ENCODE measurements at regions not wholly inside any gene's neighbourhood (a gene's known extent, or its start where the extent isn't known, plus 50 kb on each side); places are given as distances from the start of the nearest gene placed in this dataset.

DNA sequence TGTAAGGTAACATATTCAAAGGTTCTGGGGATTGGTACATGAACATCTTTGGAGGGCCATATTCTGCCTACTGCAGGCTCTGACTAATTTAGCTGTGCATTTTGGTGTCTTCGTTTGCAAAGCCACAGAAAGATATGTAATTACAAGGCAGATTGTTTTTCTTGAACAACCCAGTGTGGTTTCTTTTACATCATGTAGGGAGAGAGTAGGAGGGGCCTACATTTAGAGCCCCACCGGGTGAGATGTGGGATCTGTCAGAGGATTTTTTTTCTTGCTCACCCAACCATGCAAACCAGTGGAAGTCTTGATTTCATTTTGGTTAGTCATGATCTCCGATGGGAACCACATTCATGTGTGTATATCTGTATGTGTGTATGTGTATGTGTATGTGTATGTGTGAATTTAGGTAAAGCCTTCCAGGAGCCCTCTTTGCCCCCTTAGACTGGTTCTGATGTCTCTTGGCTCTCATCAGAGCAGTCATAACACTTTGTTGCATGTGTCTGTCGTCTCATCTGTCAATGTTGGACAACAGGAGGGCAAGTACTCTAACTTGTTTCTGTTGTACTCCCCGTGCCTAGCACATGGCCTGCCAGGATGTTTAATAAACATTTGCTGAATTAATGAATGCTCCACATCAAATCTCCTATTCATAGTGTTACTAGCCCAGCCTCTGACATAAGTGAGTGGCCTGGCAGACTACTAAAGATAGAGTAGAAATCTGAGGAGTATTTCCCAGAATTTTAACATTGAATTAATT, 239.9 kb downstream of the MTX2 start:
- ChIA-PET POLR2A (no interaction called here), CTCF (no interaction called here)
- no peak for DNase-seq (ENCODE audit: extremely low spot score)
- no peak for TF ChIP-seq ELF4 (IDR thresholded peaks at IDR 0.05)
- no peak for TF ChIP-seq L3MBTL2 (conservative IDR thresholded peaks at IDR 0.05)
- no peak for TF ChIP-seq TARDBP (IDR thresholded peaks at IDR 0.05)
- no peak for TF ChIP-seq ARNT (IDR thresholded peaks at IDR 0.05)
- TF ChIP-seq HDGF (IDR thresholded peaks at IDR 0.05; ENCODE audit: borderline replicate concordance) = no peak
- no peak for TF ChIP-seq PKNOX1 (IDR thresholded peaks at IDR 0.05)
- TF ChIP-seq CTBP1 (IDR thresholded peaks at IDR 0.05; ENCODE audit: borderline replicate concordance) = no peak
- no peak for TF ChIP-seq SP1 (IDR thresholded peaks at IDR 0.05)
- no peak for TF ChIP-seq ZNF384 (IDR thresholded peaks at IDR 0.05)
- no peak for TF ChIP-seq FOXK2 (IDR thresholded peaks at IDR 0.05)
- TF ChIP-seq LEF1 (IDR thresholded peaks at IDR 0.05; ENCODE audit: borderline replicate concordance) = no peak
- TF ChIP-seq SUZ12 (IDR thresholded peaks at IDR 0.05) = no peak
- TF ChIP-seq FOXA1 (IDR thresholded peaks at IDR 0.05) = no peak
- no peak for TF ChIP-seq FOXM1 (IDR thresholded peaks at IDR 0.05; ENCODE audit: borderline replicate concordance)
- TF ChIP-seq BHLHE40 (IDR thresholded peaks at IDR 0.05; ENCODE audit: borderline replicate concordance) = no peak
- TF ChIP-seq NFRKB (IDR thresholded peaks at IDR 0.05) = no peak

- CTCF ChIA-PET = interaction anchor here (1.5 kb wide), 1 partner anchor 11 kb away, joined by 3 read pairs; no protein-coding TSS in a partner anchor
- POLR2A ChIA-PET = no interaction called here
- no peak for DNase-seq (ENCODE audit: extremely low spot score)
- TF ChIP-seq SP1 (IDR thresholded peaks at IDR 0.05) (no peak), TARDBP (IDR thresholded peaks at IDR 0.05) (no peak), NFRKB (IDR thresholded peaks at IDR 0.05) (no peak), FOXM1 (IDR thresholded peaks at IDR 0.05; ENCODE audit: borderline replicate concordance) (no peak), PKNOX1 (IDR thresholded peaks at IDR 0.05) (no peak), L3MBTL2 (conservative IDR thresholded peaks at IDR 0.05) (no peak), FOXA1 (IDR thresholded peaks at IDR 0.05) (no peak), CTBP1 (IDR thresholded peaks at IDR 0.05; ENCODE audit: borderline replicate concordance) (no peak)
These were observed 245.0 kb downstream of the MTX2 start for GRCh38 chr2:176514276-176514675.

GRCh38 chr2:176514805-176515500, 245.7 kb downstream of the MTX2 start:
- POLR2A ChIA-PET = no interaction called here

DNA sequence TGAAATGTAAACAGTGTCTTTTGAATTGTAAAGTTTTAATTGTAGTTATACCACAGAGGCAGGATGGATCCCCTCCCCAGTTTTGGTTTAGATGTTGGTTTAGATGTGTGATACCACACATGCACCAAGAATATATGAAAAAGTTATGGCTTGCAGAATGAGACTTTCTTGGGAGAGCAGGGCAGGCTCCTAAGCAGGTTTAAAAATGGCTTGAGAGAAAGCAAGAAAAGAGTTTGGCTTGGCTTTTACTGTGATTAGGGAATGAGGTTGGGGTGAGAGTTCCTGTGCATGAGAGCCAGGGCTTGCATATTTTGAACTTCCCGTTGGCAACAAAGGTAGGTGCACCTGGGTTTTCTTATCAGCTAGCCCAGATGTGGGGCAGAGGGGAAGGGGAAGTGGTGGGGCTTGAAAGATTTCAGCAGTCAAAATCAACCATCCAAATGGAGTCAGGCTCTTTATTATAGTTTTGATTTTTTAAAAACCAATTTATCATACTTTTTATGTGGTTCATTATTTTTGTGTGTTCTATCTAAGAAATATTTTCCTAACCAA, 246.9 kb downstream of the MTX2 start:
- no peak for DNase-seq (ENCODE audit: extremely low spot score)
- CTCF ChIA-PET = interaction anchor here (1.3 kb wide), 1 partner anchor 14 kb away, joined by 4 read pairs; no protein-coding TSS in a partner anchor
- POLR2A ChIA-PET = no interaction called here
- TF ChIP-seq TARDBP (IDR thresholded peaks at IDR 0.05) = no peak
- no peak for TF ChIP-seq PKNOX1 (IDR thresholded peaks at IDR 0.05)
- no peak for TF ChIP-seq CTBP1 (IDR thresholded peaks at IDR 0.05; ENCODE audit: borderline replicate concordance)
- no peak for TF ChIP-seq HDGF (IDR thresholded peaks at IDR 0.05; ENCODE audit: borderline replicate concordance)
- no peak for TF ChIP-seq SP1 (IDR thresholded peaks at IDR 0.05)
- no peak for TF ChIP-seq L3MBTL2 (conservative IDR thresholded peaks at IDR 0.05)
- no peak for TF ChIP-seq FOXM1 (IDR thresholded peaks at IDR 0.05; ENCODE audit: borderline replicate concordance)
- TF ChIP-seq ZNF384 (IDR thresholded peaks at IDR 0.05) = no peak
- TF ChIP-seq NFRKB (IDR thresholded peaks at IDR 0.05) = no peak
- TF ChIP-seq ARNT (IDR thresholded peaks at IDR 0.05) = no peak
- TF ChIP-seq ELF4 (IDR thresholded peaks at IDR 0.05) = no peak
- TF ChIP-seq BHLHE40 (IDR thresholded peaks at IDR 0.05; ENCODE audit: borderline replicate concordance) = no peak
- no peak for TF ChIP-seq FOXA1 (IDR thresholded peaks at IDR 0.05)
- no peak for TF ChIP-seq LEF1 (IDR thresholded peaks at IDR 0.05; ENCODE audit: borderline replicate concordance)

More at GRCh38 chr2:176514805-176515500, 245.7 kb downstream of the MTX2 start:
- CTCF ChIA-PET = interaction anchor here (1.5 kb wide), 1 partner anchor 12 kb away, joined by 3 read pairs; no protein-coding TSS in a partner anchor
- TF ChIP-seq HDGF (IDR thresholded peaks at IDR 0.05; ENCODE audit: borderline replicate concordance) (no peak), LEF1 (IDR thresholded peaks at IDR 0.05; ENCODE audit: borderline replicate concordance) (no peak), FOXA1 (IDR thresholded peaks at IDR 0.05) (no peak), ARNT (IDR thresholded peaks at IDR 0.05) (no peak), TARDBP (IDR thresholded peaks at IDR 0.05) (no peak), SP1 (IDR thresholded peaks at IDR 0.05) (no peak), BHLHE40 (IDR thresholded peaks at IDR 0.05; ENCODE audit: borderline replicate concordance) (no peak), FOXK2 (IDR thresholded peaks at IDR 0.05) (no peak), SUZ12 (IDR thresholded peaks at IDR 0.05) (no peak), FOXM1 (IDR thresholded peaks at IDR 0.05; ENCODE audit: borderline replicate concordance) (no peak), CTBP1 (IDR thresholded peaks at IDR 0.05; ENCODE audit: borderline replicate concordance) (no peak), L3MBTL2 (conservative IDR thresholded peaks at IDR 0.05) (no peak), ZNF384 (IDR thresholded peaks at IDR 0.05) (no peak), NFRKB (IDR thresholded peaks at IDR 0.05) (no peak)
- no peak for DNase-seq (ENCODE audit: extremely low spot score)

DNA sequence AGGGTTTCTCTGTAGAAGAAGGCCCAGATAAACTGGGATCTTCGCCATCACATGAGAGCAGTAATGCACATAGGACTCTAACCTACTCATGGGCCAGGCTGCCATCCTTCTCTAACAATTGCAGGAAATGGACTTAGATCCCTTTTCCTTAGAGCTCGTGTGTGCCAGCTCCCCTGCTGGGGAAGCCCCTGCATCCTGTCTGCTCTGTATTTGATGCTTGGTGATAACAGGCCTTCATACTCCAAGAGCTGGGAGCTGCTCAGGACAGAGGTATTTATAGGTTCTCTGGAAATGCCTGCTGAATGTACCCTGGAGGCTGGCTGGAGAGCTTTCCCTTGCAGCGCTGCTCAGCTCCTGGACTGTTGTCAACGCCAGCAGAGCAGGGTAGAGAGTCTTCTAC, 249.6 kb downstream of the MTX2 start:
- ChIA-PET POLR2A (no interaction called here), CTCF (interaction anchor here (0.6 kb wide), 1 partner anchor 168 kb away, joined by 3 read pairs; no protein-coding TSS in a partner anchor)
- TF ChIP-seq LEF1 (IDR thresholded peaks at IDR 0.05; ENCODE audit: borderline replicate concordance) (no peak), BHLHE40 (IDR thresholded peaks at IDR 0.05; ENCODE audit: borderline replicate concordance) (no peak), FOXM1 (IDR thresholded peaks at IDR 0.05; ENCODE audit: borderline replicate concordance) (no peak), SP1 (IDR thresholded peaks at IDR 0.05) (no peak), ZNF384 (IDR thresholded peaks at IDR 0.05) (no peak), L3MBTL2 (conservative IDR thresholded peaks at IDR 0.05) (no peak), PKNOX1 (IDR thresholded peaks at IDR 0.05) (no peak), FOXA1 (IDR thresholded peaks at IDR 0.05) (no peak), CTBP1 (IDR thresholded peaks at IDR 0.05; ENCODE audit: borderline replicate concordance) (no peak), SUZ12 (IDR thresholded peaks at IDR 0.05) (no peak), ELF4 (IDR thresholded peaks at IDR 0.05) (no peak), TARDBP (IDR thresholded peaks at IDR 0.05) (no peak), HDGF (IDR thresholded peaks at IDR 0.05; ENCODE audit: borderline replicate concordance) (no peak), NFRKB (IDR thresholded peaks at IDR 0.05) (no peak), ARNT (IDR thresholded peaks at IDR 0.05) (no peak), FOXK2 (IDR thresholded peaks at IDR 0.05) (no peak)
- DNase-seq (ENCODE audit: extremely low spot score) = no peak

Measured in HEK293T (cell line).